ENCODE measurements at regions not wholly inside any gene's neighbourhood (a gene's known extent, or its start where the extent isn't known, plus 50 kb on each side); places are given as distances from the start of the nearest gene placed in this dataset.

DNA sequence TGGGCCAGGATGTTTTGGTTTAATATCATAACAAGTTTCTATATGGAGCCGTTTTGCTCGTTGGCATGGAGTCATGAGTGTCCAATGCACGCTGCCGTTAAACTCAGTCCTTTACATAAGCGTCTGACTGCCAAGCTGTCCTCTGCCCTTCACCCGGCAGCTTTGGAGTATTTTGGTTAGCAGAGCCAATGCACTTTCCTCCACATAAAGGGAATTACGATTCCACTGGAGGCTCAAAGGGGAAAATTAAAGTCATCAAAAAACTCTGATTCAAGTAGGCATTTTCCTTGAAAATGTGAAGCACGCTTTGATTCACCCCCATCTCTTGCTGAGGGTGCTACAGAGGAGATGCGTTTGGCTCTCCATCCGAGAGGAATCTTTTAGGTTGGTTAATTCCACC is 144.4 kb upstream of the ARGLU1 start:
- ChIA-PET CTCF (no interaction called here), POLR2A (no interaction called here)
- H3K27me3 ChIP-seq (replicated peaks; ENCODE audit: control insufficient read depth, insufficient read depth, low read length), result no peaks in the 10 kb centered on the region
- H3K27ac Mint-ChIP-seq (ENCODE audit: unreplicated experiment), result no peak overlapping the region
- no peaks in the 10 kb centered on the region for H3K9me3 ChIP-seq
- H3K36me3 Mint-ChIP-seq (ENCODE audit: insufficient read depth, unreplicated experiment), result no peaks in the 10 kb centered on the region
- TF ChIP-seq, protein P1, sequence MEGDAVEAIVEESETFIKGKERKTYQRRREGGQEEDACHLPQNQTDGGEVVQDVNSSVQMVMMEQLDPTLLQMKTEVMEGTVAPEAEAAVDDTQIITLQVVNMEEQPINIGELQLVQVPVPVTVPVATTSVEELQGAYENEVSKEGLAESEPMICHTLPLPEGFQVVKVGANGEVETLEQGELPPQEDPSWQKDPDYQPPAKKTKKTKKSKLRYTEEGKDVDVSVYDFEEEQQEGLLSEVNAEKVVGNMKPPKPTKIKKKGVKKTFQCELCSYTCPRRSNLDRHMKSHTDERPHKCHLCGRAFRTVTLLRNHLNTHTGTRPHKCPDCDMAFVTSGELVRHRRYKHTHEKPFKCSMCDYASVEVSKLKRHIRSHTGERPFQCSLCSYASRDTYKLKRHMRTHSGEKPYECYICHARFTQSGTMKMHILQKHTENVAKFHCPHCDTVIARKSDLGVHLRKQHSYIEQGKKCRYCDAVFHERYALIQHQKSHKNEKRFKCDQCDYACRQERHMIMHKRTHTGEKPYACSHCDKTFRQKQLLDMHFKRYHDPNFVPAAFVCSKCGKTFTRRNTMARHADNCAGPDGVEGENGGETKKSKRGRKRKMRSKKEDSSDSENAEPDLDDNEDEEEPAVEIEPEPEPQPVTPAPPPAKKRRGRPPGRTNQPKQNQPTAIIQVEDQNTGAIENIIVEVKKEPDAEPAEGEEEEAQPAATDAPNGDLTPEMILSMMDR (IDR thresholded peaks at IDR 0.05; ENCODE audit: insufficient read depth in 1 of 2, low read depth in 1 of 2, low read length in 1 of 2, severe bottlenecking in 1 of 2, unreplicated experiment in 1 of 2), result no peak
- H3K4me3 Mint-ChIP-seq (ENCODE audit: unreplicated experiment), result no peak overlapping the region
- H3K4me1 Mint-ChIP-seq (ENCODE audit: low read depth, unreplicated experiment), result no peaks in the 10 kb centered on the region
- H3K4me3 ChIP-seq (ENCODE audit: low read depth, low read length), result no peak overlapping the region
- H3K36me3 ChIP-seq (ENCODE audit: control insufficient read depth, insufficient read depth, low read length), result no peaks in the 10 kb centered on the region
- BruUV-seq (replicated peaks), result no TSS peak
- intact Hi-C loops (cut with micrococcal nuclease; ENCODE audit: unreplicated experiment), result no loop called here
- H3K4me1 ChIP-seq, result no peaks in the 10 kb centered on the region
- no peaks in the 10 kb centered on the region for H3K9me3 Mint-ChIP-seq (ENCODE audit: unreplicated experiment)
- H3K27me3 Mint-ChIP-seq (ENCODE audit: insufficient read depth, unreplicated experiment), result no peaks in the 10 kb centered on the region
- no peak for DNase-seq

DNA sequence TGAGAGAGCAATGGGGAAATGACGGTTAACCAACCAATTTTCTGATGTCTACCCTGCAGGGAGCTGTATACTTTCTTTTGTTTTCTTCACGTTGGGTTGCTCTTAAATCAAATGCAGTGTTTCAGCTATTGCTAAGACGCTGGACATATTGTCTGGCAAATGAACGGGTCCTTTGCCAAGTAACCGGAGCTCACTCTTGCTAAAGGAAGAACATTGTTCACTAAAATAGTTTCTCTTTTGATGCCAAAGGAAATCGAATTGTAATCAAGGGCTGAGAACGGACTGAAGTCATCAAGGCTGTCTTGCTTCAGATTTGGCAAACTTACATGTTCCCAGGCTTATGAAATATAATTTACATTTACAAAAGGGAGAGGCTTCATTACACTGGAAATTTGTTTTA is 142.3 kb upstream of the ARGLU1 start:
- ChIA-PET POLR2A (no interaction called here), CTCF (no interaction called here)
- no peaks in the 10 kb centered on the region for H3K27me3 ChIP-seq (replicated peaks; ENCODE audit: control insufficient read depth, insufficient read depth, low read length)
- Mint-ChIP-seq H3K36me3 (ENCODE audit: insufficient read depth, unreplicated experiment) (no peaks in the 10 kb centered on the region), H3K9me3 (ENCODE audit: unreplicated experiment) (no peaks in the 10 kb centered on the region), H3K27me3 (ENCODE audit: insufficient read depth, unreplicated experiment) (no peaks in the 10 kb centered on the region), H3K4me1 (ENCODE audit: low read depth, unreplicated experiment) (no peaks in the 10 kb centered on the region), H3K4me3 (ENCODE audit: unreplicated experiment) (no peak overlapping the region), H3K27ac (ENCODE audit: unreplicated experiment) (no peak overlapping the region)
- no TSS peak for BruUV-seq (replicated peaks)
- no peak for DNase-seq
- H3K4me3 ChIP-seq (ENCODE audit: low read depth, low read length), result no peak overlapping the region
- no peaks in the 10 kb centered on the region for H3K36me3 ChIP-seq (ENCODE audit: control insufficient read depth, insufficient read depth, low read length)
- intact Hi-C loops (cut with micrococcal nuclease; ENCODE audit: unreplicated experiment), result no loop called here
- no peaks in the 10 kb centered on the region for H3K4me1 ChIP-seq
- TF ChIP-seq, protein P1 (IDR thresholded peaks at IDR 0.05; ENCODE audit: insufficient read depth in 1 of 2, low read depth in 1 of 2, low read length in 1 of 2, severe bottlenecking in 1 of 2, unreplicated experiment in 1 of 2), result no peak
- no peaks in the 10 kb centered on the region for H3K9me3 ChIP-seq

DNA sequence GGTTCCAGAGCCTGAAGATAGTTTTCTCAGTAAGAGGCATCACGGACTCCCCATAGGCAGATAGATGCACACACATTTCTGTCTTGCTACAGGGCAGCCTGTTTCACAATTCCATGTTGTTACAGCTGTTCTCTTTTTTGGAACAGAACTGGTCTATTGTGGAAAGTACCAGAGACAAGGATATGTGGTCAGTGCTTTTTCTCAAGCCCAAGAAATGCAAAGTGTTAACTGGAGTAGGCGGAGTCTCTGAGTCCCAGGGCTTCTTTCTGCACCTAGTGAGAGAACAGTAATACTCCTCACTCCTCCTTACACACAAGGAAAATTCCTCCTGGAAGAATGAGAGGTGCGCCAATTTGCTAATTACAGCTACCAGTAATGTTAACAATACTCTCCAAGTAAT is 141.6 kb upstream of the ARGLU1 start:
- no peak for DNase-seq
- Mint-ChIP-seq H3K4me3 (ENCODE audit: unreplicated experiment) (no peak overlapping the region), H3K4me1 (ENCODE audit: low read depth, unreplicated experiment) (peaks cover 5% of the 10 kb centered on the region), H3K9me3 (ENCODE audit: unreplicated experiment) (no peaks in the 10 kb centered on the region), H3K36me3 (ENCODE audit: insufficient read depth, unreplicated experiment) (no peaks in the 10 kb centered on the region), H3K27me3 (ENCODE audit: insufficient read depth, unreplicated experiment) (no peaks in the 10 kb centered on the region), H3K27ac (ENCODE audit: unreplicated experiment) (no peak overlapping the region)
- Histone ChIP-seq H3K4me3 (ENCODE audit: low read depth, low read length) (no peak overlapping the region), H3K9me3 (no peaks in the 10 kb centered on the region), H3K4me1 (no peaks in the 10 kb centered on the region), H3K36me3 (ENCODE audit: control insufficient read depth, insufficient read depth, low read length) (no peaks in the 10 kb centered on the region), H3K27me3 (replicated peaks; ENCODE audit: control insufficient read depth, insufficient read depth, low read length) (no peaks in the 10 kb centered on the region)
- ChIA-PET CTCF (no interaction called here), POLR2A (no interaction called here)
- TF ChIP-seq, protein P1 (IDR thresholded peaks at IDR 0.05; ENCODE audit: insufficient read depth in 1 of 2, low read depth in 1 of 2, low read length in 1 of 2, severe bottlenecking in 1 of 2, unreplicated experiment in 1 of 2), result no peak
- intact Hi-C loops (cut with micrococcal nuclease; ENCODE audit: unreplicated experiment), result no loop called here
- no TSS peak for BruUV-seq (replicated peaks)
